Liver (tissue), 7 donors: ENCODE measurements at regions not wholly inside any gene's neighbourhood (a gene's known extent, or its start where the extent isn't known, plus 50 kb on each side); places are given as distances from the start of the nearest gene placed in this dataset.

Source experiments
- DNase-seq: peaks from one replicate; pipeline ENCODE4 v3.0.0-alpha.2; 2017; ENCODE audit warnings: low spot score
- H3K27ac ChIP-seq, 2 donors: one replicate each; pipeline ENCODE4 v1.7.0; 2013; ENCODE audit warnings: inconsistent platforms in 2 of 2, low read length in 2 of 2, control low read depth in 1 of 2, low read depth in 1 of 2, mild to moderate bottlenecking in 1 of 2
- H3K27me3 ChIP-seq, 4 donors: one replicate each; pipeline versions ENCODE4 v1.6.1 to v1.7.0; 2013; ENCODE audit warnings: low read length in 3 of 4, inconsistent platforms in 1 of 4, mild to moderate bottlenecking in 1 of 4, moderate library complexity in 1 of 4; ENCODE audit not compliant: control insufficient read depth in 4 of 4, insufficient read depth in 4 of 4
- H3K36me3 ChIP-seq, 4 donors: one replicate each; pipeline versions ENCODE4 v1.6.1 to v1.7.0; 2013; ENCODE audit warnings: low read length in 3 of 4, mild to moderate bottlenecking in 3 of 4, low read depth in 1 of 4, moderate library complexity in 1 of 4; ENCODE audit not compliant: control insufficient read depth in 4 of 4, insufficient read depth in 3 of 4
- H3K4me1 ChIP-seq, 4 donors: one replicate each; pipeline versions ENCODE4 v1.6.1 to v1.7.0; 2013; ENCODE audit warnings: low read length in 3 of 4, mild to moderate bottlenecking in 3 of 4, moderate library complexity in 1 of 4; ENCODE audit not compliant: control insufficient read depth in 4 of 4, insufficient read depth in 4 of 4
- H3K4me3 ChIP-seq, 3 donors: one replicate each; pipeline versions ENCODE4 v1.6.1 to v1.7.0; 2013; ENCODE audit warnings: low read length in 3 of 3, control low read depth in 1 of 3, low read depth in 1 of 3, mild to moderate bottlenecking in 1 of 3
- H3K9ac ChIP-seq, 2 donors: one replicate each; pipeline ENCODE4 v1.7.0; 2013; ENCODE audit warnings: low read length in 2 of 2, mild to moderate bottlenecking in 2 of 2, moderate library complexity in 2 of 2, control low read depth in 1 of 2, low read depth in 1 of 2
- H3K9me3 ChIP-seq, 4 donors: one replicate each; pipeline versions ENCODE4 v1.6.1 to v1.7.0; 2013; ENCODE audit warnings: low read length in 3 of 4; ENCODE audit not compliant: control insufficient read depth in 4 of 4
- FOXA1 ChIP-seq: IDR thresholded peaks from 2 replicates; pipeline ENCODE4 v1.6.1; 2016; ENCODE audit warnings: antibody characterized with exemption
- FOXA2 ChIP-seq: IDR thresholded peaks from 2 replicates; pipeline ENCODE4 v1.6.1; 2016; ENCODE audit warnings: antibody characterized with exemption
- GABPA ChIP-seq, 2 donors: IDR thresholded peaks in 1 of 2; conservative IDR thresholded peaks in 1 of 2; 2 replicates each; pipeline ENCODE4 v1.6.1; 2016; ENCODE audit warnings: antibody characterized with exemption in 2 of 2, mild to moderate bottlenecking in 1 of 2, moderate library complexity in 1 of 2
- HNF4G ChIP-seq: IDR thresholded peaks from 2 replicates; pipeline ENCODE4 v1.6.1; 2016; ENCODE audit warnings: antibody characterized with exemption
- RAD21 ChIP-seq, 2 donors: IDR thresholded peaks; 2 replicates each; pipeline ENCODE4 v1.6.1; 2016; ENCODE audit warnings: antibody characterized with exemption in 2 of 2, mild to moderate bottlenecking in 2 of 2
- SP1 ChIP-seq: IDR thresholded peaks from 2 replicates; pipeline ENCODE4 v1.6.1; 2018; ENCODE audit warnings: antibody characterized with exemption, mild to moderate bottlenecking
- YY1 ChIP-seq: IDR thresholded peaks from 2 replicates; pipeline ENCODE4 v1.6.1; 2016; ENCODE audit warnings: antibody characterized with exemption, mild to moderate bottlenecking
- WGBS: extraction: QIAGEN DNeasy Blood & Tissue Kit; methylation state at CpG from one replicate; pipeline ENCODE4 v1.1.7; 2013; 5-methylcytosine and 5-hydroxymethylcytosine counted together
- TF ChIP-seq, protein P1 (sequence below): IDR thresholded peaks from 2 replicates; pipeline ENCODE4 v1.6.1; 2016; ENCODE audit warnings: antibody characterized with exemption, mild to moderate bottlenecking
- TF ChIP-seq, protein P2 (sequence below): IDR thresholded peaks from 2 replicates; pipeline ENCODE4 v1.6.1; 2016; ENCODE audit warnings: antibody characterized with exemption
- donor health status: healthy.
- donor health status: healthy.
- donor health status: healthy.
- donor health status: healthy.

DNA sequence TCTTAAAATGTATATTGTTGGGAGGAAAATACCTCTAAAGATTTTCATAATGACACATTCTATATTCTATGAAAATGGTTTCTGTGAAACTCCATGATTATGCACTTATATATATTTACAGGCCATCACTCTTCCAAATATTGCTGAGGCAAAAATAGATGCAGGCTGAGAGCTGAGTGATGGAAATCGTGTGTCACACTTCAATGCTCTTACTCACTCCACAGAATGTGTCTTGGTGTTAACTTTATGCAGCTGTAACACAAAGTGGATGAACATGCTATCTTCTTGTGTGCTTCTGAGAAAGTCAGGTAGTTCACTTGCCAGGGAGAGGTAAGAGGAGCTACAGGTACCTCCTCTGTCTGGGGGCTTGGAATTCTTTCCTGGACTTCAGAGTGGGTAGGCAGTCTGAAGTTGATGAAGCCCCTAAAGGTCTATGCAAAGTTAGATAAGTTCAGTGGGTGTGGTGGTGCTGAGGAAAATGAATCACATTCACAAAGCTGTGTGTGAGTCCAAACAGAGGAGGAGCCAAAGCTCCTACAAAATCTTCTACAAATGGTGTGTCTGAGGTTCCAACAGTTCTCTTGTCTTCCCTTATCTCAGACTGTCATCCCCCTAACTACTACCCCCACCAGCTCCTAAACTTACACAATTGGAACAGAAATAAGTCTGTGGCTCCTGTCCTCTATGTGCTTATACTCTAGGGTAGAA is 74.2 kb upstream of the ST6GAL2 start (continued):
- TF ChIP-seq, protein P1, sequence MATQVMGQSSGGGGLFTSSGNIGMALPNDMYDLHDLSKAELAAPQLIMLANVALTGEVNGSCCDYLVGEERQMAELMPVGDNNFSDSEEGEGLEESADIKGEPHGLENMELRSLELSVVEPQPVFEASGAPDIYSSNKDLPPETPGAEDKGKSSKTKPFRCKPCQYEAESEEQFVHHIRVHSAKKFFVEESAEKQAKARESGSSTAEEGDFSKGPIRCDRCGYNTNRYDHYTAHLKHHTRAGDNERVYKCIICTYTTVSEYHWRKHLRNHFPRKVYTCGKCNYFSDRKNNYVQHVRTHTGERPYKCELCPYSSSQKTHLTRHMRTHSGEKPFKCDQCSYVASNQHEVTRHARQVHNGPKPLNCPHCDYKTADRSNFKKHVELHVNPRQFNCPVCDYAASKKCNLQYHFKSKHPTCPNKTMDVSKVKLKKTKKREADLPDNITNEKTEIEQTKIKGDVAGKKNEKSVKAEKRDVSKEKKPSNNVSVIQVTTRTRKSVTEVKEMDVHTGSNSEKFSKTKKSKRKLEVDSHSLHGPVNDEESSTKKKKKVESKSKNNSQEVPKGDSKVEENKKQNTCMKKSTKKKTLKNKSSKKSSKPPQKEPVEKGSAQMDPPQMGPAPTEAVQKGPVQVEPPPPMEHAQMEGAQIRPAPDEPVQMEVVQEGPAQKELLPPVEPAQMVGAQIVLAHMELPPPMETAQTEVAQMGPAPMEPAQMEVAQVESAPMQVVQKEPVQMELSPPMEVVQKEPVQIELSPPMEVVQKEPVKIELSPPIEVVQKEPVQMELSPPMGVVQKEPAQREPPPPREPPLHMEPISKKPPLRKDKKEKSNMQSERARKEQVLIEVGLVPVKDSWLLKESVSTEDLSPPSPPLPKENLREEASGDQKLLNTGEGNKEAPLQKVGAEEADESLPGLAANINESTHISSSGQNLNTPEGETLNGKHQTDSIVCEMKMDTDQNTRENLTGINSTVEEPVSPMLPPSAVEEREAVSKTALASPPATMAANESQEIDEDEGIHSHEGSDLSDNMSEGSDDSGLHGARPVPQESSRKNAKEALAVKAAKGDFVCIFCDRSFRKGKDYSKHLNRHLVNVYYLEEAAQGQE = no peak
- TF ChIP-seq FOXA2 = no peak

DNA sequence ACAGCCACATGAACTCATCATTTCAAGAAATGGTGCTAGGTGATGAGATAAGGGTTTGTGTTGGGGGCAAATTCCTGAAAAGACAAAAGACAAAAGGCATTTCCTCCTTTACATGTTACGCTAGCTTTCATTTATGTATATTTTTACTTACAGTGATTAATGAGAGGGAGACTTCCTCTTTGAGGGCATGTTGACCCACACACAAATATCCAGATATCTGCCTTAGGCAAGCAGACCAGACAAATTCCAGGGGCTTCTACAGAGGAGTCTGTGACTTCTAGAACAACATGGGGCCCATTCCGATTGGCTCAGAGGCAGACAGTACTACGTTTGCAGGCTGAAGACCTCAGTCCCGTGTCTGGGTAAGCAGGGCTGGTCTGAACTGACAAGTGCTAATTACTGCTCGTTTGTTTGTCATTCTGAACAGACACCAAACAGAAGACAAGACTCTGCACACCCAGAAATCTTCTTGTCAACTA is 74.8 kb upstream of the ST6GAL2 start:
- TF ChIP-seq HNF4G (no peak), GABPA (IDR thresholded peaks at IDR 0.05 in 1 of 2, conservative IDR thresholded peaks at IDR 0.05 in 1 of 2) (no peak)
- TF ChIP-seq, protein P2, sequence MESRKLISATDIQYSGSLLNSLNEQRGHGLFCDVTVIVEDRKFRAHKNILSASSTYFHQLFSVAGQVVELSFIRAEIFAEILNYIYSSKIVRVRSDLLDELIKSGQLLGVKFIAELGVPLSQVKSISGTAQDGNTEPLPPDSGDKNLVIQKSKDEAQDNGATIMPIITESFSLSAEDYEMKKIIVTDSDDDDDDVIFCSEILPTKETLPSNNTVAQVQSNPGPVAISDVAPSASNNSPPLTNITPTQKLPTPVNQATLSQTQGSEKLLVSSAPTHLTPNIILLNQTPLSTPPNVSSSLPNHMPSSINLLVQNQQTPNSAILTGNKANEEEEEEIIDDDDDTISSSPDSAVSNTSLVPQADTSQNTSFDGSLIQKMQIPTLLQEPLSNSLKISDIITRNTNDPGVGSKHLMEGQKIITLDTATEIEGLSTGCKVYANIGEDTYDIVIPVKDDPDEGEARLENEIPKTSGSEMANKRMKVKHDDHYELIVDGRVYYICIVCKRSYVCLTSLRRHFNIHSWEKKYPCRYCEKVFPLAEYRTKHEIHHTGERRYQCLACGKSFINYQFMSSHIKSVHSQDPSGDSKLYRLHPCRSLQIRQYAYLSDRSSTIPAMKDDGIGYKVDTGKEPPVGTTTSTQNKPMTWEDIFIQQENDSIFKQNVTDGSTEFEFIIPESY = no peak
- Histone ChIP-seq H3K9me3 (no peaks in the 10 kb centered on the region), H3K36me3 (no peaks in the 10 kb centered on the region), H3K9ac (no peak overlapping the region), H3K4me1 (no peaks in the 10 kb centered on the region), H3K27ac (no peak overlapping the region), H3K27me3 (peaks cover 0 to 2% (median 0%) of the 10 kb centered on the region in 4 donors), H3K4me3 (no peak overlapping the region)
- WGBS = 16% methylated on average over 5 of the region's 5 CpGs
- DNase-seq = no peak

DNA sequence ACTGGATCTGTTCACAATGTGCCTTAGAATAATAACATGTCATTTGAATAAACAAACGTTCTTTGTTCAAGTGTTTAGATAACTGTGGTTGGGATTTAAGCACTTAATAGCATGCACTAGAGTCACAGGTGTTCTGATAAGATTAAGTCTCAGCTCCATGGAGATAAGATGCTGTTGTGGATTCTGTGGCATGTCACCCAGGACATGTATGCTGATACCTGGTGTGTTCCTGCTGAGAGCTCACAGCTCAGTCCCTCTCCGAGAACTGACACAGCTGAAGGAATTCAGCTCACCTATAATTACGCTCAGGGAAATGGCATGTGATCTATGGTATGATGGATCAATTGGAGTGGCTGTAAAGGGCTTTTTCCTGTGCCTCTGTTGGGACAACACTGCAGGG is 75.4 kb upstream of the ST6GAL2 start:
- Histone ChIP-seq H3K4me3 (no peak overlapping the region), H3K27ac (no peak overlapping the region), H3K27me3 (peaks cover 0 to 2% (median 0%) of the 10 kb centered on the region in 4 donors), H3K4me1 (no peaks in the 10 kb centered on the region), H3K36me3 (no peaks in the 10 kb centered on the region), H3K9ac (no peak overlapping the region), H3K9me3 (no peaks in the 10 kb centered on the region)
- DNase-seq = no peak
- no peak for TF ChIP-seq RAD21 (IDR thresholded peaks at IDR 0.05)
- no peak for TF ChIP-seq YY1
- 39% methylated on average over 3 of the region's 3 CpGs for WGBS

DNA sequence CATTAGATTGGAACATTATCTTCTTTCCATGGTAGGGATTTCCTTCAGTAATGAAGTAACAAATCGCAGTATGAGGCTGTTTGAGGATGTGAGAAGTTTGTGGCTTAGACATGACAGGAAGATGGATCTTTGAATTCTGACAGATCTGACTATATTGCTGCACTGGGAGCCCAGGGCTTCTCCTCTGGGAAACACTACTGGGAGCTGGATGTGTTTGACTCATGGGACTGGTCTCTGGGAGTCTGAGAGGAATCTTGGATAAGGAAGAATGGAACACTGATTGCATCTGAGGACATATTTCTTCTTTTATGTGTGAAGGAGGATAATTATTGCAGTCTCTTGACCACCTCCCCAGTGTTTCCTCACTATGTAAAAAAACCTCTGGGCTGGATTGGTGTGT is 77.2 kb upstream of the ST6GAL2 start:
- Histone ChIP-seq H3K9ac (no peak overlapping the region), H3K36me3 (no peaks in the 10 kb centered on the region), H3K9me3 (no peaks in the 10 kb centered on the region), H3K4me1 (no peaks in the 10 kb centered on the region), H3K27me3 (no peaks in the 10 kb centered on the region), H3K4me3 (no peak overlapping the region), H3K27ac (no peak overlapping the region)
- DNase-seq = no peak
- TF ChIP-seq SP1 = no peak
- no peak for TF ChIP-seq FOXA1
- 58% methylated on average over 1 of the region's 1 CpG for WGBS
